ENCODE measurements at regions not wholly inside any gene's neighbourhood (a gene's known extent, or its start where the extent isn't known, plus 50 kb on each side); places are given as distances from the start of the nearest gene placed in this dataset.
"Not testable (repeated sequence)": the region's sequence is repeated elsewhere in the genome, so short reads cannot be mapped to it uniquely, and the experiment has no call there.

- no peak for DNase-seq (ENCODE audit: extremely low read depth, low read depth)
- no peak for TF ChIP-seq CTCF (IDR thresholded peaks at IDR 0.05; ENCODE audit: low read depth, low read length, missing control alignments)
- no peak overlapping the region for H3K4me3 ChIP-seq (replicated peaks; ENCODE audit: low read depth, low read length)
Measured at GRCh38 chr9:25017779-25018178, 472.1 kb upstream of the IZUMO3 start.

GRCh38 chr9:25010027-25010662, 464.4 kb upstream of the IZUMO3 start:
- no peak overlapping the region for H3K4me3 ChIP-seq (replicated peaks; ENCODE audit: low read depth, low read length)
- no peak for DNase-seq (ENCODE audit: extremely low read depth, low read depth)
- no peak for TF ChIP-seq CTCF (IDR thresholded peaks at IDR 0.05; ENCODE audit: low read depth, low read length, missing control alignments)

- no peak overlapping the region for H3K4me3 ChIP-seq (replicated peaks; ENCODE audit: low read depth, low read length)
- TF ChIP-seq CTCF (IDR thresholded peaks at IDR 0.05; ENCODE audit: low read depth, low read length, missing control alignments) = no peak
- no peak for DNase-seq (ENCODE audit: extremely low read depth, low read depth)
Measured at GRCh38 chr9:25003686-25004085, 458.0 kb upstream of the IZUMO3 start.

GRCh38 chr9:24986331-24986730, 440.6 kb upstream of the IZUMO3 start:
- TF ChIP-seq CTCF (IDR thresholded peaks at IDR 0.05; ENCODE audit: low read depth, low read length, missing control alignments) = no peak
- no peak for DNase-seq (ENCODE audit: extremely low read depth, low read depth)
- H3K4me3 ChIP-seq (replicated peaks; ENCODE audit: low read depth, low read length) = no peak overlapping the region

- DNase-seq (ENCODE audit: extremely low read depth, low read depth); H3K4me3 ChIP-seq (replicated peaks; ENCODE audit: low read depth, low read length): not testable (repeated sequence)
Measured at GRCh38 chr9:24970780-24971179, 425.1 kb upstream of the IZUMO3 start.

- no peak for TF ChIP-seq CTCF (IDR thresholded peaks at IDR 0.05; ENCODE audit: low read depth, low read length, missing control alignments)
- DNase-seq (ENCODE audit: extremely low read depth, low read depth) = no peak
- no peak overlapping the region for H3K4me3 ChIP-seq (replicated peaks; ENCODE audit: low read depth, low read length)
Measured at GRCh38 chr9:24961762-24962161, 416.1 kb upstream of the IZUMO3 start.

GRCh38 chr9:24953070-24953469, 407.4 kb upstream of the IZUMO3 start:
- no peak for DNase-seq (ENCODE audit: extremely low read depth, low read depth)
- TF ChIP-seq CTCF (IDR thresholded peaks at IDR 0.05; ENCODE audit: low read depth, low read length, missing control alignments) = no peak
- no peak overlapping the region for H3K4me3 ChIP-seq (replicated peaks; ENCODE audit: low read depth, low read length)

Measured in HFF-Myc (cell line).